ENCODE measurements at regions not wholly inside any gene's neighbourhood (a gene's known extent, or its start where the extent isn't known, plus 50 kb on each side); places are given as distances from the start of the nearest gene placed in this dataset.

DNA sequence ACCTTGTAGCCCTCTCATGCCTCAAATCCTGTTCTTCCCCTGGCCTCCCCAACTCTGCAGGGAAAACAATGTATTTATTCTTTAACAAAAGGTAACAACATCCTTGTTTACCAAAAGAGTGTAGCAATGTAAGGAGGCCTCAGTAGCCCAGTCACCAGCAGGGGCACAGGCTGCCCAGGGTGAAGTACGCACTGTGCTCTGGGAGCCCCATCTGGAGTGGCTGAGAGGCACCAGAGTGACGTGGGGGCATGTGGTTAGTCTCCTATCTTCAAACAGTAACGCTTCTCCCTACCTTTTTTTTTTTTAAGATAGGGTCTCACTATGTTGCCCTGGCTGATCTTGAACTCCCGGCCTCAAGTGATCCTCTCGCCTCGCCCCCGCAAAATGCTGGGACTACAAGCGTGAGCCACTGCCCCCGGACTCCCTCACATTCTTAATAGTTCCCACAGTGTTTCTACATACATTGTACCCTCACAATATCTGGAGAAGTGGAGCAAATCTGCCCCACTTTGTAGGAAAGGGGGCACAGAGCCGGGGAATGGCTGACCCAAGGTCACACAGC lies 51.3 kb upstream of the ECE1 start (continued):
- TF ChIP-seq TAF7 (optimal IDR thresholded peaks at IDR 0.05; ENCODE audit: borderline replicate concordance, low read depth, low read length): no peak

Data from H1 (cell line).